Neural cell (in vitro differentiated cells): ENCODE measurements at regions not wholly inside any gene's neighbourhood (a gene's known extent, or its start where the extent isn't known, plus 50 kb on each side); places are given as distances from the start of the nearest gene placed in this dataset.

ENCODE experiments used
- H2AFZ ChIP-seq: fragments of 200-600, 300-800 bp; sonication (generic), shearing (Covaris generic); 2 replicates; pipeline ENCODE4 v1.6.0; 2014; ENCODE audit warnings: low read depth, mild to moderate bottlenecking, antibody characterized with exemption, low read length, moderate library complexity
- H3F3A ChIP-seq: fragments of 200-600 bp; shearing (Covaris generic); 2 replicates; pipeline ENCODE4 v1.6.1; 2016; ENCODE audit warnings: mild to moderate bottlenecking, moderate library complexity, mixed read lengths, antibody characterized with exemption, low read length; ENCODE audit not compliant: insufficient read depth, poor library complexity, severe bottlenecking
- H3K27ac ChIP-seq: fragments of 200-600, 300-800 bp; sonication (generic), shearing (Covaris generic); 2 replicates; pipeline ENCODE4 v1.5.1; 2014; ENCODE audit warnings: mild to moderate bottlenecking, low read length, moderate library complexity
- H3K27me3 ChIP-seq: fragments of 300-800, 200-600 bp; sonication (generic), shearing (Covaris generic); 2 replicates; pipeline ENCODE4 v1.6.0; 2014; ENCODE audit warnings: mild to moderate bottlenecking, low read depth, low read length, moderate library complexity; ENCODE audit not compliant: insufficient read depth
- H3K36me3 ChIP-seq: fragments of 300-800, 200-600 bp; sonication (generic), shearing (Covaris generic); 2 replicates; pipeline ENCODE4 v1.5.1; 2014; ENCODE audit warnings: mild to moderate bottlenecking, antibody characterized with exemption, low read length, moderate library complexity; ENCODE audit not compliant: insufficient read depth
- H3K4me2 ChIP-seq: fragments of 300-800, 200-600 bp; sonication (generic), shearing (Covaris generic); 2 replicates; pipeline ENCODE4 v1.6.0; 2014; ENCODE audit warnings: mild to moderate bottlenecking, low read length
- H3K4me3 ChIP-seq: fragments of 300-800, 200-600 bp; sonication (generic), shearing (Covaris generic); 2 replicates; pipeline ENCODE4 v1.5.1; 2014; ENCODE audit warnings: mild to moderate bottlenecking, low read length, moderate library complexity
- H3K79me2 ChIP-seq: fragments of 200-600 bp; shearing (Covaris generic); replicated peaks from 2 replicates; pipeline ENCODE4 v1.6.0; 2014; ENCODE audit warnings: mild to moderate bottlenecking, low read length, moderate library complexity; ENCODE audit not compliant: insufficient read depth
- H3K9ac ChIP-seq: fragments of 300-800, 200-600 bp; sonication (generic), shearing (Covaris generic); 2 replicates; pipeline ENCODE4 v1.6.1; 2016; ENCODE audit warnings: mild to moderate bottlenecking, low read length, mixed read lengths
- H3K9me2 ChIP-seq: fragments of 200-600 bp; shearing (Covaris generic); 2 replicates; pipeline ENCODE4 v1.6.1; 2016; ENCODE audit warnings: mild to moderate bottlenecking, low read length, mixed read lengths; ENCODE audit not compliant: insufficient read depth
- H3K9me3 ChIP-seq: fragments of 200-600, 300-800 bp; sonication (generic), shearing (Covaris generic); 2 replicates; pipeline ENCODE4 v1.6.1; 2016; ENCODE audit warnings: mild to moderate bottlenecking, mixed run types, low read length, moderate library complexity, mixed read lengths
- H4K20me1 ChIP-seq: fragments of 200-600 bp; shearing (Covaris generic); 2 replicates; pipeline ENCODE4 v1.6.1; 2016; ENCODE audit warnings: mild to moderate bottlenecking, mixed run types; ENCODE audit not compliant: insufficient read depth
- EP300 ChIP-seq: fragments of 450-650 bp; conservative IDR thresholded peaks from 2 replicates; pipeline ENCODE4 v1.6.1; 2014; ENCODE audit warnings: antibody characterized with exemption, mild to moderate bottlenecking, moderate library complexity; ENCODE audit not compliant: poor library complexity, severe bottlenecking
- EZH2 ChIP-seq: fragments of 200-600, 300-800 bp; shearing (Covaris generic), sonication (generic); IDR thresholded peaks from 2 replicates; pipeline ENCODE4 v1.6.1; 2014; ENCODE audit warnings: antibody characterized with exemption, low read length, borderline replicate concordance, mild to moderate bottlenecking; ENCODE audit not compliant: insufficient read depth, poor library complexity, severe bottlenecking
- MXI1 ChIP-seq: fragments of 450-650 bp; conservative IDR thresholded peaks from 2 replicates; pipeline ENCODE4 v1.6.1; 2014; ENCODE audit warnings: antibody characterized with exemption, mild to moderate bottlenecking; ENCODE audit not compliant: poor library complexity, severe bottlenecking
- POLR2AphosphoS5 ChIP-seq: IDR thresholded peaks from 2 replicates; pipeline ENCODE4 v1.6.1; 2012
- RAD21 ChIP-seq: fragments of 450-650 bp; conservative IDR thresholded peaks from 2 replicates; pipeline ENCODE4 v1.6.1; 2014; ENCODE audit warnings: antibody characterized with exemption, mild to moderate bottlenecking, moderate library complexity
- SMC3 ChIP-seq: fragments of 450-650 bp; conservative IDR thresholded peaks from 2 replicates; pipeline ENCODE4 v1.6.1; 2014; ENCODE audit warnings: antibody characterized with exemption, mild to moderate bottlenecking, moderate library complexity; ENCODE audit not compliant: poor library complexity
- TAF1 ChIP-seq: IDR thresholded peaks from 2 replicates; pipeline ENCODE4 v1.6.1; 2012; ENCODE audit warnings: low read depth
- TF ChIP-seq, protein P1 (sequence below): fragments of 450-650 bp; IDR thresholded peaks from 2 replicates; pipeline ENCODE4 v1.5.1; 2014; ENCODE audit warnings: antibody characterized with exemption, mild to moderate bottlenecking, moderate library complexity; ENCODE audit not compliant: poor library complexity, severe bottlenecking
- TF ChIP-seq, protein P2 (sequence below): IDR thresholded peaks from 2 replicates; pipeline ENCODE4 v1.6.1; 2012; ENCODE audit warnings: borderline replicate concordance

DNA sequence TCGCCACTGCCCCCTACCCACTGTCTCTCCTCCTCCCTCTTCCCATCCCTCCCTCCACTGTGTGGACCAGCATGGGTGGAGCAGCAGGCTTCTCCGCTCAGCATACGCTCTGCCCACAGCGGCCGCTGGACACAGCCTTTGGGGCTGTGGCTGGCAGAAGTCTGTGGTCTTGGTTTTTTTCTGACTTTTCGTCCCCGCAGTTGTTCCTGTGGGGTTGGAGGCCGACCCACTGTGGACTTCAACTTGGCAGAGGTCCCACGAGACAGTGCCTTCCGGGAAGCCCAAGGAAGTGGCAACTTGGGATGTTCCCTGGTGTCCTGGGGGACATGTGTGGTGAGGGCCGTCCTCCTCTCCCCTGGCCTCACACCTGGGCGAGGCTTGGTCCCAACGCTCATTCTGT lies 162.5 kb upstream of the C1orf174 start:
- no peak overlapping the region for H3K27ac ChIP-seq
- H3K9me3 ChIP-seq, result no peaks in the 10 kb centered on the region
- H3F3A ChIP-seq, result no peaks in the 10 kb centered on the region
- H2AFZ ChIP-seq, result no peak overlapping the region
- H3K79me2 ChIP-seq, result no peaks in the 10 kb centered on the region
- no peaks in the 10 kb centered on the region for H4K20me1 ChIP-seq
- no peak overlapping the region for H3K4me3 ChIP-seq
- H3K4me2 ChIP-seq, result no peak overlapping the region
- H3K9me2 ChIP-seq, result no peaks in the 10 kb centered on the region
- TF ChIP-seq SMC3, result no peak
- TF ChIP-seq EP300, result no peak
- TF ChIP-seq, protein P1, sequence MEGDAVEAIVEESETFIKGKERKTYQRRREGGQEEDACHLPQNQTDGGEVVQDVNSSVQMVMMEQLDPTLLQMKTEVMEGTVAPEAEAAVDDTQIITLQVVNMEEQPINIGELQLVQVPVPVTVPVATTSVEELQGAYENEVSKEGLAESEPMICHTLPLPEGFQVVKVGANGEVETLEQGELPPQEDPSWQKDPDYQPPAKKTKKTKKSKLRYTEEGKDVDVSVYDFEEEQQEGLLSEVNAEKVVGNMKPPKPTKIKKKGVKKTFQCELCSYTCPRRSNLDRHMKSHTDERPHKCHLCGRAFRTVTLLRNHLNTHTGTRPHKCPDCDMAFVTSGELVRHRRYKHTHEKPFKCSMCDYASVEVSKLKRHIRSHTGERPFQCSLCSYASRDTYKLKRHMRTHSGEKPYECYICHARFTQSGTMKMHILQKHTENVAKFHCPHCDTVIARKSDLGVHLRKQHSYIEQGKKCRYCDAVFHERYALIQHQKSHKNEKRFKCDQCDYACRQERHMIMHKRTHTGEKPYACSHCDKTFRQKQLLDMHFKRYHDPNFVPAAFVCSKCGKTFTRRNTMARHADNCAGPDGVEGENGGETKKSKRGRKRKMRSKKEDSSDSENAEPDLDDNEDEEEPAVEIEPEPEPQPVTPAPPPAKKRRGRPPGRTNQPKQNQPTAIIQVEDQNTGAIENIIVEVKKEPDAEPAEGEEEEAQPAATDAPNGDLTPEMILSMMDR, result no peak
- TF ChIP-seq TAF1, result no peak
- TF ChIP-seq, protein P2, sequence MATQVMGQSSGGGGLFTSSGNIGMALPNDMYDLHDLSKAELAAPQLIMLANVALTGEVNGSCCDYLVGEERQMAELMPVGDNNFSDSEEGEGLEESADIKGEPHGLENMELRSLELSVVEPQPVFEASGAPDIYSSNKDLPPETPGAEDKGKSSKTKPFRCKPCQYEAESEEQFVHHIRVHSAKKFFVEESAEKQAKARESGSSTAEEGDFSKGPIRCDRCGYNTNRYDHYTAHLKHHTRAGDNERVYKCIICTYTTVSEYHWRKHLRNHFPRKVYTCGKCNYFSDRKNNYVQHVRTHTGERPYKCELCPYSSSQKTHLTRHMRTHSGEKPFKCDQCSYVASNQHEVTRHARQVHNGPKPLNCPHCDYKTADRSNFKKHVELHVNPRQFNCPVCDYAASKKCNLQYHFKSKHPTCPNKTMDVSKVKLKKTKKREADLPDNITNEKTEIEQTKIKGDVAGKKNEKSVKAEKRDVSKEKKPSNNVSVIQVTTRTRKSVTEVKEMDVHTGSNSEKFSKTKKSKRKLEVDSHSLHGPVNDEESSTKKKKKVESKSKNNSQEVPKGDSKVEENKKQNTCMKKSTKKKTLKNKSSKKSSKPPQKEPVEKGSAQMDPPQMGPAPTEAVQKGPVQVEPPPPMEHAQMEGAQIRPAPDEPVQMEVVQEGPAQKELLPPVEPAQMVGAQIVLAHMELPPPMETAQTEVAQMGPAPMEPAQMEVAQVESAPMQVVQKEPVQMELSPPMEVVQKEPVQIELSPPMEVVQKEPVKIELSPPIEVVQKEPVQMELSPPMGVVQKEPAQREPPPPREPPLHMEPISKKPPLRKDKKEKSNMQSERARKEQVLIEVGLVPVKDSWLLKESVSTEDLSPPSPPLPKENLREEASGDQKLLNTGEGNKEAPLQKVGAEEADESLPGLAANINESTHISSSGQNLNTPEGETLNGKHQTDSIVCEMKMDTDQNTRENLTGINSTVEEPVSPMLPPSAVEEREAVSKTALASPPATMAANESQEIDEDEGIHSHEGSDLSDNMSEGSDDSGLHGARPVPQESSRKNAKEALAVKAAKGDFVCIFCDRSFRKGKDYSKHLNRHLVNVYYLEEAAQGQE, result no peak
- no peak for TF ChIP-seq MXI1
- H3K9ac ChIP-seq, result no peak overlapping the region
- no peaks in the 10 kb centered on the region for H3K36me3 ChIP-seq
- H3K27me3 ChIP-seq, result no peaks in the 10 kb centered on the region

DNA sequence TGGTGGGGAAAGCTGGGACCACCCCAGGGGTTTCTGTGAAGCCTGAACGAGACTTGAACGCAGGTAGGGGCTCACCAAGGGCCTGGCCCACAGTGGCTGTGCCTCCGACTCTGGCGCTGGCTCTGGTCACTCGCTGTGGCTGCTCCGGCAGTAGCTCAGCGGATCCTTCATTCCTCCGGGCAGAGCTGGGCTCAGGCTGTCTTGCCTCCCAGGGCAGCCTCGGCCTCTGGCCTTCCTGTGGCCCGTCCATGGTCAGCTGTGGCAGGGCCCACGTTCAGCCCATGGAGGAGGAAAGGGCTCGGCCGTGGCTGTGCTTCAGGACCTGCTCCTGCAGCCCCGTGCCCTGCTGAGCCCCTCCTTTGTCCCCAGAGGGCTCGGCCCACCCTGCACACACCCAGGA lies 162.9 kb upstream of the C1orf174 start:
- Histone ChIP-seq H3K27me3 (no peaks in the 10 kb centered on the region), H3K4me3 (no peak overlapping the region), H3K27ac (no peak overlapping the region), H3K36me3 (no peaks in the 10 kb centered on the region), H3F3A (no peaks in the 10 kb centered on the region), H4K20me1 (no peaks in the 10 kb centered on the region), H3K9me2 (no peaks in the 10 kb centered on the region), H3K79me2 (no peaks in the 10 kb centered on the region), H3K9me3 (no peaks in the 10 kb centered on the region), H3K4me2 (no peak overlapping the region), H3K9ac (no peak overlapping the region), H2AFZ (no peak overlapping the region)
- TF ChIP-seq RAD21, result no peak
- TF ChIP-seq TAF1, result no peak
- TF ChIP-seq EZH2, result no peak
- no peak for TF ChIP-seq POLR2AphosphoS5
- TF ChIP-seq, protein P1, result no peak
- TF ChIP-seq SMC3, result no peak
- TF ChIP-seq MXI1, result no peak
- no peak for TF ChIP-seq EP300
- TF ChIP-seq, protein P2, result no peak
